K562 (cell line): ENCODE measurements at regions not wholly inside any gene's neighbourhood (a gene's known extent, or its start where the extent isn't known, plus 50 kb on each side); places are given as distances from the start of the nearest gene placed in this dataset.

Experiments used
- ATAC-seq: fragments of 200-7000 bp; cut with Tn5 transposase; 3 replicates; pipeline ENCODE4 v1.9.1; 2020; ENCODE audit warnings: moderate library complexity
- BruUV-seq: library from RNA; stranded (reverse); fragments of 400-500 nt; replicated peaks from 2 replicates; lab custom pipeline; 2021; lab: Mats Ljungman, UMichigan
- CTCF ChIA-PET: fragments of 300-600 bp; formaldehyde crosslinking; extraction: SDS; loops from one replicate; lab custom pipeline; 2021; ENCODE audit warnings: low intra/inter-chr PET ratio; lab: Yijun Ruan, JAX
- POLR2A ChIA-PET: fragments of 300-600, 350-650 bp; sonication (Branson Sonifier 250); formaldehyde crosslinking; extraction: SDS; loops from one replicate; lab custom pipeline; 2021; ENCODE audit warnings: antibody characterized with exemption, inconsistent platforms; lab: Yijun Ruan, JAX
- DNase-seq, 4 experiments: peaks; one replicate each; pipeline versions ENCODE4 v3.0.0 to v3.0.0-alpha.2; 2011 to 2018; ENCODE audit warnings: low spot score in 3 of 4, mixed read lengths in 3 of 4; ENCODE audit errors: extremely low read depth in 1 of 4
- FAIRE-seq: peaks from 2 replicates; lab custom pipeline; 2011; peaks lifted over from hg19 to GRCh38; lab: Jason Lieb, UNC
- H2AFZ ChIP-seq: 2 replicates; pipeline ENCODE4 v1.6.0; 2011; ENCODE audit warnings: low read depth, low read length, control low read depth, inconsistent platforms
- H3K27ac ChIP-seq: fragments of 200-600 bp; 3 replicates; pipeline ENCODE4 v1.8.0; 2011; ENCODE audit warnings: low read depth, mild to moderate bottlenecking, control low read depth, inconsistent platforms, low read length, moderate library complexity, mixed read lengths; ENCODE audit errors: extremely low read depth
- H3K27me3 ChIP-seq, 2 experiments: fragments of 300-600 bp in 1 of 2; 2 replicates in 1 of 2; 3 replicates in 1 of 2; pipeline versions ENCODE4 v1.6.0 to v1.8.0; 2011; ENCODE audit warnings: inconsistent platforms in 2 of 2, low read length in 2 of 2, mild to moderate bottlenecking in 1 of 2, mixed read lengths in 1 of 2, moderate library complexity in 1 of 2; ENCODE audit not compliant: control insufficient read depth in 2 of 2, insufficient read depth in 2 of 2
- H3K36me3 ChIP-seq: fragments of 300-600 bp; 3 replicates; pipeline ENCODE4 v1.8.0; 2011; ENCODE audit warnings: mild to moderate bottlenecking, low read length, inconsistent platforms; ENCODE audit not compliant: control insufficient read depth, insufficient read depth
- H3K4me1 ChIP-seq, 2 experiments: fragments of 200-600 bp in 1 of 2; replicated peaks in 1 of 2; 2 replicates in 1 of 2; 3 replicates in 1 of 2; pipeline versions ENCODE4 v1.5.1 to v1.8.0; 2011; ENCODE audit warnings: inconsistent platforms in 2 of 2, low read length in 2 of 2, mild to moderate bottlenecking in 1 of 2, mixed read lengths in 1 of 2, moderate library complexity in 1 of 2; ENCODE audit not compliant: control insufficient read depth in 2 of 2, insufficient read depth in 2 of 2
- H3K4me2 ChIP-seq: 2 replicates; pipeline ENCODE4 v1.6.1; 2011; ENCODE audit warnings: low read length, control low read depth, inconsistent platforms, mixed read lengths; ENCODE audit not compliant: insufficient read depth
- H3K4me3 ChIP-seq: fragments of 200-600 bp; sonication (generic), shearing (Covaris generic); 2 replicates; pipeline ENCODE4 v1.5.1; 2016; ENCODE audit warnings: control low read depth, inconsistent platforms
- H3K79me2 ChIP-seq: fragments of 200-600 bp; 3 replicates; pipeline ENCODE4 v1.8.0; 2011; ENCODE audit warnings: low read length, inconsistent platforms; ENCODE audit not compliant: control insufficient read depth, insufficient read depth
- H3K9ac ChIP-seq, 2 experiments: 2 replicates each; pipeline versions ENCODE4 v1.6.0 to v1.6.1; 2011; ENCODE audit warnings: low read depth in 2 of 2, low read length in 2 of 2, control low read depth in 1 of 2, inconsistent platforms in 1 of 2, mild to moderate bottlenecking in 1 of 2, mixed read lengths in 1 of 2; ENCODE audit not compliant: insufficient read depth in 1 of 2
- H3K9me1 ChIP-seq: one replicate; pipeline ENCODE4 v1.6.0; 2011; ENCODE audit warnings: inconsistent platforms, mild to moderate bottlenecking, low read length, moderate library complexity; ENCODE audit not compliant: control insufficient read depth, insufficient read depth
- H3K9me3 ChIP-seq: replicated peaks from 2 replicates; pipeline ENCODE4 v1.5.1; 2011; ENCODE audit warnings: low read depth, low read length, inconsistent platforms; ENCODE audit not compliant: control insufficient read depth, insufficient read depth
- H4K20me1 ChIP-seq: replicated peaks from 2 replicates; pipeline ENCODE4 v1.6.1; 2011; ENCODE audit warnings: low read length, inconsistent platforms, mixed read lengths; ENCODE audit not compliant: control insufficient read depth, insufficient read depth
- C11orf30 ChIP-seq: fragments of 450-650 bp; IDR thresholded peaks from 2 replicates; pipeline ENCODE4 v1.6.1; 2016; ENCODE audit warnings: low read depth, mild to moderate bottlenecking
- CHCHD3 ChIP-seq: fragments of 250-450 bp; sonication (Bioruptor Pico); IDR thresholded peaks from 2 replicates; pipeline ENCODE4 v2.1.2; 2022; ENCODE audit warnings: mild to moderate bottlenecking
- CSDE1 ChIP-seq, 2 experiments: fragments of 450-650 bp; IDR thresholded peaks; 2 replicates each; pipeline ENCODE4 v1.6.1; 2016; ENCODE audit warnings: mild to moderate bottlenecking in 1 of 2
- CTCFL ChIP-seq: IDR thresholded peaks from 2 replicates; pipeline ENCODE4 v1.6.1; 2011; ENCODE audit warnings: borderline replicate concordance, low read depth, mild to moderate bottlenecking, moderate library complexity, low read length; ENCODE audit not compliant: insufficient read depth, poor library complexity, severe bottlenecking
- DACH1 ChIP-seq: fragments of 450-650 bp; IDR thresholded peaks from 2 replicates; pipeline ENCODE4 v1.6.1; 2018; ENCODE audit not compliant: partially characterized antibody
- ELK1 ChIP-seq: sonication (generic); formaldehyde crosslinking; IDR thresholded peaks from 2 replicates; pipeline ENCODE4 v1.8.1; 2022; ENCODE audit warnings: missing genetic modification reagents
- HES1 ChIP-seq: fragments of 450-650 bp; IDR thresholded peaks from 2 replicates; pipeline ENCODE4 v1.6.1; 2016; ENCODE audit warnings: low read depth, mild to moderate bottlenecking, moderate library complexity
- KLF1 ChIP-seq: fragments of 450-650 bp; IDR thresholded peaks from 2 replicates; pipeline ENCODE4 v1.6.1; 2016; ENCODE audit warnings: missing genetic modification characterization, missing compliant biosample characterization
- L3MBTL2 ChIP-seq: fragments of 450-650 bp; IDR thresholded peaks from 2 replicates; pipeline ENCODE4 v1.6.1; 2016; ENCODE audit warnings: mild to moderate bottlenecking, moderate library complexity
- MAFG ChIP-seq: fragments of 450-650 bp; conservative IDR thresholded peaks from 2 replicates; pipeline ENCODE4 v1.6.1; 2016; ENCODE audit warnings: missing genetic modification characterization, missing compliant biosample characterization
- ZNF316 ChIP-seq: fragments of 450-650 bp; IDR thresholded peaks from 2 replicates; pipeline ENCODE4 v1.6.1; 2016
- WGBS: fragments of 100-300 bp; shearing (Covaris generic); methylation state at CpG from one replicate; pipeline ENCODE4 v1.1.6; 2016; ENCODE audit warnings: low coverage, mixed read lengths; ENCODE audit not compliant: insufficient coverage; ENCODE audit errors: missing lambda C conversion rate; 5-methylcytosine and 5-hydroxymethylcytosine counted together
- in situ Hi-C: fragments of 300-500 bp; cut with MboI; formaldehyde crosslinking; loops from 4 replicates; pipeline ENCODE4 v1.15.0; 2018; ENCODE audit warnings: inconsistent platforms, mixed read lengths
- intact Hi-C: fragments of 100-400 bp; cut with micrococcal nuclease; formaldehyde crosslinking; loops from 2 replicates; pipeline ENCODE4 v1.14.2; 2022

GRCh38 chr21:35373998-35374397, 324.9 kb upstream of the RUNX1 start:
- in situ Hi-C loops (no loop called here), intact Hi-C loops (no loop called here)
- peaks cover 0 to 3% of the 10 kb centered on the region in 2 experiments; a peak in 2 of 5 replicates for H3K4me1 ChIP-seq
- no peak overlapping the region for H3K27ac ChIP-seq
- H3K36me3 ChIP-seq, result no peaks in the 10 kb centered on the region
- TF ChIP-seq MAFG (tag), result 0 out of 2 replicates have a peak, but pooled peaks have one; percentile 53
- peak; percentile 66 for TF ChIP-seq ZNF316
- peak; percentile 34; the same call in 1 of the 2 replicates for TF ChIP-seq C11orf30
- TF ChIP-seq CHCHD3, result no peak
- H3K9ac ChIP-seq, result no peak overlapping the region
- H3K9me1 ChIP-seq, result no peaks in the 10 kb centered on the region
- H3K27me3 ChIP-seq, result no peaks in the 10 kb centered on the region
- DNase-seq (no peak), ATAC-seq (no peak), FAIRE-seq (no peak)
- no peaks in the 10 kb centered on the region for H3K79me2 ChIP-seq
- H4K20me1 ChIP-seq, result no peaks in the 10 kb centered on the region
- WGBS, result 24% methylated on average over 2 of the region's 2 CpGs
- no peaks in the 10 kb centered on the region for H3K9me3 ChIP-seq
- no peak overlapping the region for H3K4me3 ChIP-seq
- H3K4me2 ChIP-seq, result no peak overlapping the region
- BruUV-seq, result no TSS peak
- ChIA-PET POLR2A (interaction anchor here (0.6 kb wide), 1 partner anchor 412 kb away, joined by 3 read pairs; no protein-coding TSS in a partner anchor), CTCF (no interaction called here)
- no peak overlapping the region for H2AFZ ChIP-seq

GRCh38 chr21:35372201-35372600, 323.1 kb upstream of the RUNX1 start:
- Histone ChIP-seq H3K27ac (no peak overlapping the region), H2AFZ (peak overlapping the region; percentile 58), H3K4me2 (no peak overlapping the region), H3K36me3 (no peaks in the 10 kb centered on the region), H3K27me3 (no peaks in the 10 kb centered on the region), H3K4me1 (peaks cover 0 to 3% of the 10 kb centered on the region in 2 experiments; a peak in 2 of 5 replicates), H3K79me2 (no peaks in the 10 kb centered on the region), H3K9me1 (no peaks in the 10 kb centered on the region), H3K9me3 (no peaks in the 10 kb centered on the region), H3K4me3 (no peak overlapping the region), H3K9ac (no peak overlapping the region), H4K20me1 (no peaks in the 10 kb centered on the region)
- BruUV-seq, result no TSS peak
- intact Hi-C loops, result no loop called here
- FAIRE-seq (no peak), DNase-seq (no peak), ATAC-seq (no peak)
- in situ Hi-C loops, result no loop called here
- ChIA-PET CTCF (no interaction called here), POLR2A (interaction anchor here (0.6 kb wide), 1 partner anchor 1645 kb away, joined by 3 read pairs; no protein-coding TSS in a partner anchor)
- 48% methylated on average over 5 of the region's 5 CpGs for WGBS
- no peak for TF ChIP-seq CTCFL
- no peak for TF ChIP-seq DACH1
- no peak for TF ChIP-seq HES1
- no peak for TF ChIP-seq CSDE1 (IDR thresholded peaks at IDR 0.05)
- no peak for TF ChIP-seq L3MBTL2
- no peak for TF ChIP-seq ELK1 (CRISPR knock-in tag)
- no peak for TF ChIP-seq KLF1 (tag)
